HG03520 (cell line): ENCODE measurements at regions not wholly inside any gene's neighbourhood (a gene's known extent, or its start where the extent isn't known, plus 50 kb on each side); places are given as distances from the start of the nearest gene placed in this dataset.
"Not testable (repeated sequence)": the region's sequence is repeated elsewhere in the genome, so short reads cannot be mapped to it uniquely, and the experiment has no call there.

Experiments
- ATAC-seq: cut with Tn5 transposase; IDR thresholded peaks from one replicate; pipeline ENCODE4 v1.9.1; 2021; ENCODE audit warnings: mild to moderate bottlenecking, moderate library complexity; ENCODE audit not compliant: unreplicated experiment

DNA sequence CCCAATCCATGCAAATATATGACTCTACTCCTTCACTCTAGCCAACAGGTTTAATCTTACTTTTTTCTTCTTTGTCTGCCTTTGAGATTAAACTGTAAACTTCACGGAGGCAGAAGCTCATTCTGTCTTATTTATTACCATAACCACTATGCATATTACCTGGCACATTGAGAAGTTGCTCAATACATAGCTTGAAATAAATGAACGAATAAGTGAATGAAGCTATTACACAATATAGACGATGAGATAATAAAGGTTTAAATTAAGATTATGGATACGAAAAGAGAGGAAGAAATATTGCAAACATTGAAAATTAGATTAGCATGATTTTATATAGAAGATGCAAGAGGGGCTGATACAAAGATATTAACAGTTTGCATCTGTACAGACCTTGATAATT is 385.1 kb downstream of the LTN1 start:
- ATAC-seq, result no peak

DNA sequence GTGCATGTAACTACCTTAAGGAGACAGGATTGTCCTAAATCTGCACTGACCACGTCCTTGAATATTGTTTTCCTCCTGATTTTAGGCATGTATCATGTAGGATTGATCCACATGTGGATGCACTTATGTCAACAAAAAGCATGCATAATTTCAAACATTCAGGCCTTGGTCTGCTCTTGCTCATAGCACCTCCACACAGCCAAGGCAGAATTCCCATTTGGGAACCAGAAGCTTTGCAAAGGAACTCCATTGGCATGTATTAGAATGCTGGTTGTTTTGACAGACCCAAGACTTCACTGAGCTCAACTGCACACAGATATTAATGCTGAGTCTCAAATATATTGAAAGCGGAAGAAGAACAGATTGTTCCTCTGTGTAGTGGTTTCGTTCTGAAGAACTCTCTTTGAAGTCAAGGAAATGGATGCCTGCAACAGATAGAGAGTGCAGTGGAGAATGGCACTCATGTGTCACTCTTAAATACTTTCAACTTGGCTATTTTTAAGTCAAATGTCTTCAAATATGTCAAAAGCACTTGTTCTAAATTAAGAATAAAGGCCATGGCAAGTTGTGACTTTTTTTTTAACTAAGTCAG is 387.6 kb downstream of the LTN1 start:
- peak; percentile 100 for ATAC-seq

DNA sequence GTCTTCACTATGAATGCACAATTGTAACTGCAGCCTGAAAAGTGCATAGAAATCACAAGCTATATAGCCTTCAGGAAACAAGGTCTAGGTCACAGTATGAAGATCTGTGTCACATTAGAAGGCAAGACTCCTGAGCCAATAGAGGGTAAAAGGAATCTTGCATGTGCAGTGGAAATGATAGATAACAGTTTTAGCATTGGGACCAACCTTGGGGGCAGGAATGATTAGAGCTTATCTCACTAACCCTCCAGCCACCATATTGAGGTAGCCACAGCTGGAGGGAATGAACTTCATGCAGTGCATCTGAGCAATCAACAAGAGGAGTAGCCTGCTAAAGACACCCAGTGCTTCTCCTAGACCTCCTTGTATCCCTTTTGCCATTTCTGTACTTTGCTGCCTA is 390.1 kb downstream of the LTN1 start:
- no peak for ATAC-seq

DNA sequence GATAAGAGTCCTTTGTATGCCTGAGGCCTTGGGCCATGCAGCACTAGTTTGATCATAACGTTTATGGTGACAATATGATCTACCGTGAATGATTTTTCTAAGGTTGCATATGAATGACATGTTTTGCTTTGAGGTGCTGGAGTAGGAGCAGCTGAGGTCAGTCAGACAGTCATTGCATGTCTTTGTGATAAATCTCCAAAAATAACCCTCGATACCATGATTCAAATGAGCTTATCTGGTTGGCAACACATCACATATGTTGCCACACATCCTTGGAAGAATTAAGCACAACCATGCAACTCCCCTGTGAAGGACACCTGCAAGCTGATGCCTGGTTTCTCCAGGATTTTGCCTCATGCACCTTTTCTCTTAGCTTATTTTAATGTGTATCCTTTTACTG is 394.5 kb downstream of the LTN1 start:
- no peak for ATAC-seq

DNA sequence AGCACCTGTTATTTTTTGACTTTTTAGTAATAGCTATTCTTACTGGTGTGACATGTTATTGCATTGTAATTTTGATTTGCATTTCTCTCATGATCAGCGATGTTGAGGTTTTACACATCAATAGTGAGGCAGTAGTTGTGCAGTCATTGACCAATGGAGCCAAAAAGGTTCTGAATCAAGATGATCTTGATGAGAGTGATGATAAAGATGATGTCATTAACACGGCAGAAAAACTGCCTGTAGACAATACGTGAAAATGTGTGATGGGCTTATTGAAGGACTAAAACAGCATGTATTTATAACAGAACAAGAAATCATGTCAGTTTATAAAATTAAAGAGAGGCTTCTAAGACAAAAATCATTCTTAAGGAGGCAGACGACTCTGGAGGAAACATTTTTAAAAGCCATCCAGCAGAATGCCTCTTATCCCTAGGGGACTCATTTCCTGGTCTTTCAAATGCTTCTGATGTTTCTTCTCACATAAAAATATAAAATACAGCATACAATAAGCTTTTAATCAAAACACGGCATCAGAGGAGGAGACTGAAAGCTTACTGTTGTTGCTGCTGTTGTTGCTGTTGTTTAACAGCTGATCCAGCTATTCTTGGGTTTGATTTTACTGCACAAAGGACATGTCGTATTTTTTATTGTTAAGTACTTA is 400.3 kb downstream of the LTN1 start:
- no peak for ATAC-seq

DNA sequence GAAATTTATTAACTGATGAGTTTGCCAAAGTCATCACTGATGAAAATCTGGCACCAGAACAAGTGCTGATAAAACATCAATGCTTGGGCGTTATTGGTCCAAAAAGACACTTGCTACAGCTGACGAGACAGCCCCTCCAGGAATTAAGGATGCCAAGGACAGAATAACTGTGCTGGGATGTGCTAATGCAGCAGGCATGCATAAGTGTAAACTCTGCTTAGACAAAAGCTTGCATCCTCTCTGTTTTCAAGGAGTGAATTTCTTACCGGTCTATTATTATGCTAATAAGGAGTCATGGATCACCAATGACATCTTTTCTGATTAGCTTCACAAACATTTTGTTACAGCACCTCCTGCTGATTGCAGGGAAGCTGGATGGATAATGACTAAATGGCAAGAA is 402.0 kb downstream of the LTN1 start:
- ATAC-seq, result no peak

DNA sequence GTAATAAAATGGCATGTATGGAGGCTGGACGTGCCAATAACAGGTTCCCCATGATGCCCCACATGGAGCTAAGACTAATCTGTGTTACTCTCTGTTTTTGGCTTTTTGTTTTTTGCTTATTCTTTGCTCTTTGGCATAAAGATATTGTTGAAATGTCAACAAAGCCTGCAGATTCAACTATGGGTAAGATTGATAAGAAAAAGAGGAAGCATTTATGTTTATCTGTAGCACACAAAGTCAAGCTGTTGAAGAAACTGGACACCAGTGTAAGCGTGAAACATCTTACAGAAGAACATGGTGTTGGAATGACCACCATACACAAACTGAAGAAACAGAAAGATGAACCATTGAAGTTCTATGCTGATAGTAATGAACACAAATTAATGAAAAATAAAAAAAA is 402.7 kb downstream of the LTN1 start:
- ATAC-seq, result no peak

DNA sequence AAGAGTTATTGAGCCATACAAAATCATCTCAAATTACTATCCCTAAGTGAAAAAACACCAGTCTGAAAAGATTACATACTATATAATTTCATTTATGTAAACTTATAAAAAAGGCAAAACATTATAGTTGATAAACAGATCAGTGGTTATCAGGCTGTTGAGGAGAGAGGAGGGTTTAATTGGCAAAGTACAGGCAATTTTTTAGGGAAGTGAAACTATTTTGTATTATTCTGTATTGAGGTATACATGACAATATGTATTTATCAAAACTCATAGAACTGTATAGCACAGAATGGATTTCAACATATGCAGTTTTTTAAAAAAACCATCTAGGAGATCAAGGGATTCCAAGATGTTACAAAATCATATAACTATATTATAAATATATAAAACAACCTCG is 403.7 kb downstream of the LTN1 start:
- no peak for ATAC-seq

DNA sequence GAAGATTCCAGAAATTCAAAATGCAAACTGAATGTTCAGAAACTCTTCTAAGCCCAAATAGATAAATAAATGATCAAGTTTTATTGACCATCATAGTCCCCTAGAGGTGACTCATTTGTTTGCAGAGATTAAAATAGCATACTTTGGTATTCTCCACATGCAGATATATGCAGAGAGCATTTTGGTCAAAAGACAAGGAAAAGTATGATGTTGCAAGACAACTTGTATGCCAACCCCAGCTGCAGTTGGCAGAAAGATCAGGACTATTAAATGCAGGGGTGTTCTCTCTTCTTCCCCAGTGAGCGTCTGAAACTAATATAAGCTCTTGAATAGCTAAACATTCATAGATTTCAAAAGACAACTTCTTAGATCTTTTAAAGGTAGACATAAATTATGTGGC is 404.9 kb downstream of the LTN1 start:
- ATAC-seq, result no peak

DNA sequence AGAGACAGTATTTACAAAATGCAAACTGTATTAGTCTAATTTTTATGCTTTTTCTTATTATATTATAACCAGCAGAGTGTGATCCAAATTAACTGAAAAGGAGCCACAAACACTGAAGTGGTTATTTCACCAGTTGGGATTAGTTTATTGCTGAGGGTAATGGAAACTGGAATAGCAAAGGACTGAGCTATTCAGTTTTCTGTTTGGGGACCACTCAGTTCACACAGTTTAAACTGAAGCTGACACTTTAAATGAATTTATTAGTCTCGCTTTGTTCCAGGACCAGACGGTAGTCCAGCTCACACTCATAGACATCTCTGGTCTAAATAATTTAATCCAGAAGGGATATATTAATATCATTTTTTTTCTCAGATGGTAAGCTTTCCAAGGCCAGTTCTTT is 410.7 kb downstream of the LTN1 start:
- ATAC-seq, result no peak

DNA sequence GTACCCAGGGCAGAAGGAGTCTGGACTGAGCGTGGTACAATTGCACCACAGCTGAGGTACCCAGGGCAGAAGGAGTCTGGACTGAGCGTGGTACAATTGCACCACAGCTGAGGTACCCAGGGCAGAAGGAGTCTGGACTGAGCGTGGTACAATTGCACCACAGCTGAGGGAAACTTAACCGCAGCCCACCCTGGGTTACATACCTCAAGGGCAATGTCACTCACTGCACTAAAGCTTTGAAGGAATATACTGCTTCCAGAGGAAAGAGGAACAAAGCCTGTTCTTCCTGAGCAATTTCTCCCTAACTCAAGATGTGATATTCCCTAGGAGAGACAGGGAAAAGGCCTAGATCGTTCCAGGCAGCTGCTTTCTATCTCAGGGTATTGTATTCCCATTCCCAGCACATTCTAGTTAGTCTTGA is 411.4 kb downstream of the LTN1 start:
- ATAC-seq, result not testable (repeated sequence)

DNA sequence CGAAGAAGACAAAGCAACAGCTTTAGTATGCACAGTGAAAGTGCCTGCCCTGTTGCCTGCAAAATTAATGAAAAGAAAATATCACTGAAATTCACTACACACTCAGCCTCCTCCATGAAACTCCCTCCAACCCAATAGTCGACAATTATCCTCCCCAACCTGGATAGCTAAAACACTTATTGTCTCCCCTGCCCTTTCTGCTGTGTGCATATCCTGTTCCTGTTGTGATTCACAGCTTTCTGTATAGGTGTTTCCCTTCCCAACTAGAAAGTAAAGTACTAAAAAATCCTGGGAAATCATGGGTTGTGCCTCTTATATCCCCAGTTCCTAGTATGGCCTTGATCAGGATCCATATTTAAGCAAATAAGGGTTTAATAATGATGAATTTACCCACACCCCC is 412.1 kb downstream of the LTN1 start:
- ATAC-seq, result no peak

DNA sequence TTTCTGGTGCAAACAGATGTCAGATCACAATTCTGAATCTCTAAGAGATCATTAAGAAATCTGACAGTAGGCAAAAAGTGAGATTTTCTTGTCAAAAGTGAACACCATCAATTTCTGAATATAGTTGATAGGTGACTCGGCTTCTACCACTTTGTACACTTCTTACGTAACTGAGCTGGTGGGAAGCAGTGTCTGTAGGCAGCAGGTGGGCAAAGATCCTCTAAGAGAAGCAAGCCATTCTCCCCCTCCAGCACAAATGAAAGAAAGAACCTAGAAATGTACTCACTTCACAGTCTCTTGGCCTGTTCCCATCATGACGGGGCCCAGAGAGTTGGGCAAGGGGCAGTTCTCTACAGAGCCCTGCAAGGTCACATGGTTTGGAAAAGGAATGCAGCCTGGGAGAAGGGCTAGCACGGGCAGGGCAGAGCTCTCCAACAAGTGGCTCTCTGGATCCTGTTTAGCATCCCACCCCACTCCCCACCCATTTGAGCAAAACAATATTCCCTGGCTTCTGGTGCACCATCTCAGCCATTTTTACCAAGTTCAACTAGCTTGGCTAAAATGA is 412.6 kb downstream of the LTN1 start:
- ATAC-seq, result no peak

DNA sequence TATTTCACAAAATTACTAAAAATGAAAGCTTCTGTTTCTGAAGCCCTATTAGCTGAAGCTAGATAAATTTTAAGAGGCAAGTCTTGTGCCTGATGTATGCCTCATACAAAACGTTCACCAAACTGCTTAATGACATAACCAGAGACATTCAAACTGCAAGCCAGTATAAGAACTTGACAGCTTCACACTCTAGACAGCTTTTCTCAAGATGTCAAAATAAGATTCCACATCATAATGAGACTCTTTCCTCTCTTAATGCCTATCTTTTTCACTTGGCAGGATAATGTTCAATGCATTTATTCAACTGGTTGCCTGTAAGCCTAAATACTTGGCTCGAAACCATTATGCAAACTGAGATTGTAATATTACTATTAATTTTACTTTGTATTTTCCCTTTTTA is 424.0 kb downstream of the LTN1 start:
- no peak for ATAC-seq

DNA sequence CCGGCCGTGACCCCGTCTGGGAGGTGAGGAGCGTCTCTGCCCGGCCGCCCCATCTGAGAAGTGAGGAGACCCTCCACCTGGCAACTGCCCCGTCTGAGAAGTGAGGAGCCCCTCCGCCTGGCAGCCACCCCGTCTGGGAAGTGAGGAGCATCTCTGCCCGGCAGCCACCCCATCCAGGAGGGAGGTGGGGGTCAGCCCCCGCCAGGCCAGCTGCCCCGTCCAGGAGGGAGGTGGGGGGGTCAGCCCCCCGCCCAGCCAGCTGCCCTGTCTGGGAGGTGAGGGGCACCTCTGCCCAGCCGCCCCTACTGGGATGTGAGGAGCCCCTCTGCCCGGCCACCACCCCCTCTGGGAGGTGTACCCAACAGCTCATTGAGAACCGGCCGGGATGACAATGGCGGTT is 428.7 kb downstream of the LTN1 start:
- ATAC-seq, result not testable (repeated sequence)

DNA sequence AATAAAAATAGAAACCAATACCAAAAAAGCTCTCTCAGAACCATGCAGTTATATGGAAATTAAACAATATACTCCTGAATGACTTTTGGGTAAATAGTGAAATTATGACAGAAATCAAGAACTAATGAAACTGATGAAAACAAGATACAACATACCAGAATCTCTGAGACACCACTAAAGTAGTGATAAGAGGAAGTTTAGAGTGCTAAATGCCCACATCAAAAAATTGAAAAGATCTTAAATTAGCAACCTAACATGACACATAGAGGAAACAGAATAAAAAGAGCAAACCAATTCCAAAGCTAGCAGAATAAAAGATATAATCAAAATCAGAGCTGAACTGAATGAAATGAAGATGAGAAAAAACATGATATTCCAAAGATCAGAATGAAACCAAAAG is 430.9 kb downstream of the LTN1 start:
- ATAC-seq, result no peak

DNA sequence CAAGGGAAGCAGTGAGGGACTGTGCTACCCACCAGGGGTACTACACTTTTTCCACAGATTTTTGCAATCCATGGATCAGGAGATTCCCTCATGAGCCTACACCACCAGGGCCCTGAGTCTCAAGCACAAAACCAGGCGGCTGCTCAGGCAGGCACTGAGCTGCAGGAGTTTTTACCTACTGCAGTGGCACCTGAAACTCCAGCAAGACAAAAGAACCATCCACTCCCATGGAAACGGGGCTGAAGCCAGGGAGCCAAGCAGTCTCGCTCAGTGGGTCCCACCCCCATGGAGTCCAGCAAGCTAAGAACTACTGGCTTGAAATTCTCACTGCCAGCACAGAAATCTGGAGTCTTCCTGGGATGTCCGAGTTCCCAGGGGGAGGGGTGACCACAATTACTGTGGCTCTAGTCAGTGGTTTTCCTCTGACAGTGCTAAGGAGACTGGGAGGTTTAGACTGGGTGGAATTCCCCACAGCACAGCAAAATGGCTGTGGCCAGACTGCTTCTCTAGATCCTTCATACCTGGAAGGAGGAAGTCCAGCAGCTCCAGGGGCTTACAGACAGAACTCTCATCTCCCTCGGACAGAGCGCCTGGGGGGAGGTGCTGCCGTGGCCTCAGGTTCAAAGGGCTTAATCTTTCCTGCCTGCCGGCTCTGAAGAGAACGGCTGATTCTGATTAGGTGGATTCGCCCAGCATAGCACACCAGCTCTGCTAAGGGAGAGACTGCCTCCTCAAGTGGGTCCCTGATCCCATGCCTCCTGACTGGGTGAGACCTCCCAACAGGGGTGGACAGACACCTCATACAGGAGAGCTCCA is 437.8 kb downstream of the LTN1 start:
- no peak for ATAC-seq

DNA sequence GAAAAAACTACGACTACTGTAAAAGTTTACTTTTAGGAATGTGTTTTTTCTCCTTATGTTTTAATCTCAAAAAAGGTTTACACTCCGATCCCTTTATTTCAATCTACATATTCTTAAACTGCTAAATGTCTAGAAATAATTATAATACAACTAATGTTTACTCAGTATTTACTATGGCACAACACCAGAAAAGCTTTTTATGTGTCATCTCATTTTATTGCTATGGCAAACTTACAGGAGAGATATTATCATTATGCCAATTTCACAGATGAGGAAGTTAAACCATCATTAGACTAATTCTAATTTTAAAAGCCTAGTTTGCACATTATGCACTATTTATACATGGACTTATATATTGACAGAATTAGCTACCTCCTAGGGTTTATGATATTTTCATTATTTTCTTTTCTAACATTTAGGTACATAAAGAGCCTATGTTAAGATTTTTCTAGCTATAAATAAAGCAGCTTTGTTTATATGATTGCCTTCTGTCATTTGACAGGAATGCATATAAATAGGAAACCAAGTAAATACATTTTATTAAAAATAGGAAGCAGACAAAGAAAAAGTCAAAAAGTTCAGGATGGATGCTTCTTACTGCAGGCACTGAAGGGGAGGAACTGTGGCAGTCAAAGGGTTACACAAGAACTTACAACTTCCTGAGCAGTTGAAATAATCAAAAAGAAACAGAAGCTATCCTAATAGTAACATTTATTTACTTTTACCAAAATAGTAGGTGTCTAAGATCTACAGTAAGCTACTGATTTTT is 442.4 kb downstream of the LTN1 start:
- ATAC-seq, result no peak

DNA sequence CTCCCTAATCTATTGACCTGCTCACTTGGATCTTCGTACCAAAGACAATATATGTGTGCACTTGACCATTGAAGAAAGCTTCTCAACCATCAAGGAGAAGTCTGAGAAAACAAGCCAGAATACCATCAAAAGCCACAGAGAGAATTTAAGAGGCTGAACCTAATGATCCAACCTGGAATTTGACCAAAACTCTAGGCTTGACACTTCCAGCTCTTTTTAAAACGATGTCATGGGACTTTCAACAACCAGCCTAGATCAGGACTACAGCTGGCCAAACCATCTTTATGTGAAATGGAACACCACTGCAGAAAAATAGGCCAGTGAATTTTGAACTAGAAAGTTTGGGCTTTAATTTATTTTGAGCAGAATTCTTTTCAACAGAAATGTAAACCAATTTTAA is 444.4 kb downstream of the LTN1 start:
- ATAC-seq, result no peak

DNA sequence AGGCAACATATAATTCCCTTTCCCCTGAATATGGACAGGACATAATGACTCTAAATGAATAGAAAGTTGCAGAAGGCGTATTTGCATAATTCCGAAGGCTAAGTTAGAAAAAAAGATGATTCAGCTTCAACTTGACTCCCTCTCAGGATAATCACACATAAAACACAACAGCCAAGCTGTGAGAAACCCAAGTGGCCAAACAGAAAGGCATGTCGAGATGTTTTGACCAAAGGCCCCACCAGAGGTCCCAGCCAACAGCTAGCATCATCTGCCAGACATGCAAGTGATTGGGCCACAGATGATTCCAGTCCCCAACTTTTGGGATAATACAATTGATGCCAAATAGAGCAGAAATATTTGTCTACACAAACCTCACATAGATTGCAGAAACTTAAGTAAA is 444.9 kb downstream of the LTN1 start:
- ATAC-seq, result no peak

DNA sequence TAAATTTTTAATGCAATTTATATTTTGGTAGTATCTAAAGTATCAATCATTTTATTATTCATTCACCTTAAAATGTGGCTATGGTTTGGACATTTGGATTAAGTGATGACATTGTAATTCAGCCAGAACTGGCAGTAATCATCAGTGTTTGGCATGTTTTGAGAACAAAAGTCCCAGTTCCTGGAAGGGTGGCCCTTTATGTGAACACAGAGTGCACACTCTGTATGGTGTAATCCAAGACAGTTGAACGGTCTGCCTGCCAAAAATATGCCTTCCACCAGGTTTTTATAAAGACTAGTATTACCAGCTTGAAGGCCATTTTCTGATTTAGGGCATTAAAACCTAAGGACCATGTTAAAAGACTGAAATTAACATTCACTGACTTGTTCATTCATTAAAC is 448.7 kb downstream of the LTN1 start:
- ATAC-seq, result no peak
